ENCODE measurements at regions not wholly inside any gene's neighbourhood (a gene's known extent, or its start where the extent isn't known, plus 50 kb on each side); places are given as distances from the start of the nearest gene placed in this dataset.

GRCh38 chr6:120553353-120553752, 780.9 kb downstream of the TBC1D32 start:
- TF ChIP-seq POLR2AphosphoS5 (IDR thresholded peaks at IDR 0.05; ENCODE audit: low read depth, low read length) (no peak), SIN3A (IDR thresholded peaks at IDR 0.05; ENCODE audit: borderline replicate concordance, insufficient read depth, low read length) (no peak), TAF1 (IDR thresholded peaks at IDR 0.05; ENCODE audit: borderline replicate concordance, insufficient read depth, low read length) (no peak), REST (IDR thresholded peaks at IDR 0.05; ENCODE audit: insufficient read depth in 1 of 2, low read depth in 2 of 2, low read length in 2 of 2) (no peak)

Measured in PFSK-1 (cell line).